Activated naive CD8-positive, alpha-beta T cell treated with anti-CD3 and anti-CD28 coated beads for 36 hours (primary cell): ENCODE measurements at regions not wholly inside any gene's neighbourhood (a gene's known extent, or its start where the extent isn't known, plus 50 kb on each side); places are given as distances from the start of the nearest gene placed in this dataset.

Experiments
- DNase-seq: peaks from one replicate; pipeline ENCODE4 v3.0.0; 2021
- H3K27ac Mint-ChIP-seq: one replicate; pipeline ENCODE4 v1.8.0; 2022; ENCODE audit warnings: mild to moderate bottlenecking, moderate library complexity, mixed read lengths
- H3K27me3 Mint-ChIP-seq: one replicate; pipeline ENCODE4 v1.8.0; 2022; ENCODE audit warnings: mild to moderate bottlenecking, mixed read lengths
- H3K36me3 Mint-ChIP-seq: one replicate; pipeline ENCODE4 v1.8.0; 2021; ENCODE audit warnings: mild to moderate bottlenecking, mixed read lengths
- H3K4me1 Mint-ChIP-seq: one replicate; pipeline ENCODE4 v1.8.0; 2021; ENCODE audit warnings: mixed read lengths
- H3K4me3 Mint-ChIP-seq: one replicate; pipeline ENCODE4 v1.8.0; 2022; ENCODE audit warnings: mild to moderate bottlenecking, moderate library complexity, mixed read lengths
- H3K9me3 Mint-ChIP-seq: one replicate; pipeline ENCODE4 v1.8.0; 2022; ENCODE audit warnings: mixed read lengths

GRCh38 chr3:159766563-159767185 is 222.0 kb upstream of the IL12A start:
- Mint-ChIP-seq H3K4me1 (peaks cover 15% of the 10 kb centered on the region), H3K27me3 (peaks cover 68% of the 10 kb centered on the region), H3K9me3 (no peaks in the 10 kb centered on the region), H3K27ac (no peak overlapping the region), H3K4me3 (no peak overlapping the region), H3K36me3 (no peaks in the 10 kb centered on the region)
- DNase-seq = no peak

- no peak overlapping the region for H3K4me3 Mint-ChIP-seq
- no peaks in the 10 kb centered on the region for H3K36me3 Mint-ChIP-seq
- no peak for DNase-seq
- no peak overlapping the region for H3K27ac Mint-ChIP-seq
- H3K4me1 Mint-ChIP-seq = no peaks in the 10 kb centered on the region
- peaks cover 49% of the 10 kb centered on the region for H3K27me3 Mint-ChIP-seq
- no peaks in the 10 kb centered on the region for H3K9me3 Mint-ChIP-seq
These were observed 217.6 kb upstream of the IL12A start for GRCh38 chr3:159770998-159771397.

GRCh38 chr3:159771865-159772611 is 216.6 kb upstream of the IL12A start:
- H3K4me1 Mint-ChIP-seq = no peaks in the 10 kb centered on the region
- no peaks in the 10 kb centered on the region for H3K36me3 Mint-ChIP-seq
- no peak overlapping the region for H3K4me3 Mint-ChIP-seq
- no peak overlapping the region for H3K27ac Mint-ChIP-seq
- no peaks in the 10 kb centered on the region for H3K9me3 Mint-ChIP-seq
- peaks cover 47% of the 10 kb centered on the region for H3K27me3 Mint-ChIP-seq
- no peak for DNase-seq

- H3K4me1 Mint-ChIP-seq = no peaks in the 10 kb centered on the region
- H3K4me3 Mint-ChIP-seq = no peak overlapping the region
- no peak overlapping the region for H3K27ac Mint-ChIP-seq
- H3K36me3 Mint-ChIP-seq = no peaks in the 10 kb centered on the region
- H3K9me3 Mint-ChIP-seq = no peaks in the 10 kb centered on the region
- no peak for DNase-seq
- H3K27me3 Mint-ChIP-seq = peaks cover 34% of the 10 kb centered on the region
These were observed 214.9 kb upstream of the IL12A start for GRCh38 chr3:159773706-159774105.

GRCh38 chr3:159775372-159775961 is 213.2 kb upstream of the IL12A start:
- no peaks in the 10 kb centered on the region for H3K9me3 Mint-ChIP-seq
- no peak for DNase-seq
- peaks cover 27% of the 10 kb centered on the region for H3K27me3 Mint-ChIP-seq
- H3K4me1 Mint-ChIP-seq = no peaks in the 10 kb centered on the region
- no peaks in the 10 kb centered on the region for H3K36me3 Mint-ChIP-seq
- no peak overlapping the region for H3K27ac Mint-ChIP-seq
- H3K4me3 Mint-ChIP-seq = no peak overlapping the region

GRCh38 chr3:159776779-159777178 is 211.9 kb upstream of the IL12A start:
- Mint-ChIP-seq H3K4me3 (no peak overlapping the region), H3K27ac (no peak overlapping the region), H3K9me3 (no peaks in the 10 kb centered on the region), H3K36me3 (no peaks in the 10 kb centered on the region), H3K27me3 (peaks cover 25% of the 10 kb centered on the region), H3K4me1 (no peaks in the 10 kb centered on the region)
- DNase-seq = no peak

- peaks cover 21% of the 10 kb centered on the region for H3K27me3 Mint-ChIP-seq
- H3K36me3 Mint-ChIP-seq = no peaks in the 10 kb centered on the region
- no peaks in the 10 kb centered on the region for H3K4me1 Mint-ChIP-seq
- H3K9me3 Mint-ChIP-seq = no peaks in the 10 kb centered on the region
- H3K27ac Mint-ChIP-seq = no peak overlapping the region
- no peak for DNase-seq
- no peak overlapping the region for H3K4me3 Mint-ChIP-seq
These were observed 208.8 kb upstream of the IL12A start for GRCh38 chr3:159779883-159780282.

GRCh38 chr3:159781867-159782266 is 206.8 kb upstream of the IL12A start:
- DNase-seq = no peak
- H3K27me3 Mint-ChIP-seq = peaks cover 9% of the 10 kb centered on the region
- no peak overlapping the region for H3K4me3 Mint-ChIP-seq
- no peak overlapping the region for H3K27ac Mint-ChIP-seq
- H3K36me3 Mint-ChIP-seq = no peaks in the 10 kb centered on the region
- no peaks in the 10 kb centered on the region for H3K9me3 Mint-ChIP-seq
- no peaks in the 10 kb centered on the region for H3K4me1 Mint-ChIP-seq

- DNase-seq = no peak
- no peaks in the 10 kb centered on the region for H3K36me3 Mint-ChIP-seq
- H3K27ac Mint-ChIP-seq = no peak overlapping the region
- no peak overlapping the region for H3K4me3 Mint-ChIP-seq
- H3K4me1 Mint-ChIP-seq = no peaks in the 10 kb centered on the region
- no peaks in the 10 kb centered on the region for H3K9me3 Mint-ChIP-seq
- H3K27me3 Mint-ChIP-seq = peaks cover 6% of the 10 kb centered on the region
These were observed 205.8 kb upstream of the IL12A start for GRCh38 chr3:159782724-159783421.

- Mint-ChIP-seq H3K4me1 (no peaks in the 10 kb centered on the region), H3K27me3 (peaks cover 6% of the 10 kb centered on the region), H3K36me3 (no peaks in the 10 kb centered on the region), H3K4me3 (no peak overlapping the region), H3K9me3 (no peaks in the 10 kb centered on the region), H3K27ac (no peak overlapping the region)
- no peak for DNase-seq
These were observed 204.6 kb upstream of the IL12A start for GRCh38 chr3:159783780-159784742.

- no peak overlapping the region for H3K27ac Mint-ChIP-seq
- H3K27me3 Mint-ChIP-seq = peaks cover 6% of the 10 kb centered on the region
- no peaks in the 10 kb centered on the region for H3K9me3 Mint-ChIP-seq
- H3K4me3 Mint-ChIP-seq = no peak overlapping the region
- H3K4me1 Mint-ChIP-seq = no peaks in the 10 kb centered on the region
- no peak for DNase-seq
- no peaks in the 10 kb centered on the region for H3K36me3 Mint-ChIP-seq
These were observed 203.3 kb upstream of the IL12A start for GRCh38 chr3:159785273-159785708.

- no peak for DNase-seq
- Mint-ChIP-seq H3K4me1 (no peaks in the 10 kb centered on the region), H3K27me3 (peaks cover 6% of the 10 kb centered on the region), H3K27ac (no peak overlapping the region), H3K36me3 (no peaks in the 10 kb centered on the region), H3K9me3 (no peaks in the 10 kb centered on the region), H3K4me3 (no peak overlapping the region)
These were observed 202.0 kb upstream of the IL12A start for GRCh38 chr3:159786489-159787177.

GRCh38 chr3:159787178-159787574 is 201.5 kb upstream of the IL12A start:
- Mint-ChIP-seq H3K27me3 (peaks cover 6% of the 10 kb centered on the region), H3K9me3 (no peaks in the 10 kb centered on the region)

GRCh38 chr3:159787794-159788205 is 200.8 kb upstream of the IL12A start:
- peaks cover 6% of the 10 kb centered on the region for H3K27me3 Mint-ChIP-seq
- H3K4me3 Mint-ChIP-seq = no peak overlapping the region
- no peaks in the 10 kb centered on the region for H3K4me1 Mint-ChIP-seq
- H3K27ac Mint-ChIP-seq = no peak overlapping the region
- no peaks in the 10 kb centered on the region for H3K9me3 Mint-ChIP-seq
- H3K36me3 Mint-ChIP-seq = no peaks in the 10 kb centered on the region
- DNase-seq = no peak

More at GRCh38 chr3:159787178-159787574, 201.5 kb upstream of the IL12A start:
- Mint-ChIP-seq H3K4me1 (no peaks in the 10 kb centered on the region), H3K36me3 (no peaks in the 10 kb centered on the region), H3K4me3 (no peak overlapping the region), H3K27ac (no peak overlapping the region)
- DNase-seq = no peak
